IMR-90 (cell line): ENCODE measurements at regions not wholly inside any gene's neighbourhood (a gene's known extent, or its start where the extent isn't known, plus 50 kb on each side); places are given as distances from the start of the nearest gene placed in this dataset.

Experiments
- ATAC-seq: fragments of 200-7000 bp; cut with Tn5 transposase; 2 replicates; pipeline ENCODE4 v1.9.1; 2020; ENCODE audit warnings: low read depth, mild to moderate bottlenecking, moderate library complexity
- BruUV-seq: library from RNA; stranded (reverse); fragments of 400-500 nt; replicated peaks from 2 replicates; lab custom pipeline; 2021; lab: Mats Ljungman, UMichigan
- CTCF ChIA-PET: fragments of 300-600 bp; formaldehyde crosslinking; extraction: SDS; loops from one replicate; lab custom pipeline; 2021; ENCODE audit warnings: antibody characterized with exemption; lab: Yijun Ruan, JAX
- POLR2A ChIA-PET: fragments of 300-600 bp; sonication (Branson Sonifier 250); formaldehyde crosslinking; loops from one replicate; lab custom pipeline; 2022; ENCODE audit warnings: antibody characterized with exemption; ENCODE audit not compliant: unreplicated experiment; lab: Charles Lee
- DNase-seq: peaks from one replicate; pipeline ENCODE4 v3.0.0; 2013
- H2AFZ ChIP-seq: replicated peaks from 2 replicates; pipeline ENCODE3; 2013; ENCODE audit warnings: low read length, mild to moderate bottlenecking; ENCODE audit not compliant: poor library complexity
- H2AK5ac ChIP-seq: 2 replicates; pipeline ENCODE4 v1.6.1; 2013; ENCODE audit warnings: low read depth, low read length, inconsistent platforms
- H2AK9ac ChIP-seq: replicated peaks from 2 replicates; pipeline ENCODE3; 2013; ENCODE audit warnings: mild to moderate bottlenecking, low read depth, low read length, moderate library complexity; ENCODE audit not compliant: poor library complexity
- H2BK120ac ChIP-seq: 2 replicates; pipeline ENCODE4 v1.6.1; 2013; ENCODE audit warnings: low read depth, low read length, inconsistent platforms
- H2BK15ac ChIP-seq: 3 replicates; pipeline ENCODE4 v1.6.1; 2013; ENCODE audit warnings: low read depth, low read length, inconsistent platforms
- H2BK20ac ChIP-seq: 2 replicates; pipeline ENCODE4 v1.6.1; 2013; ENCODE audit warnings: low read depth, mild to moderate bottlenecking, inconsistent platforms, low read length, moderate library complexity
- H2BK5ac ChIP-seq: 2 replicates; pipeline ENCODE4 v1.6.1; 2013; ENCODE audit warnings: mild to moderate bottlenecking, low read depth, low read length, inconsistent platforms; ENCODE audit not compliant: poor library complexity, severe bottlenecking
- H3K14ac ChIP-seq: replicated peaks from 2 replicates; pipeline ENCODE4 v1.6.1; 2013; ENCODE audit warnings: low read depth, low read length, inconsistent platforms
- H3K18ac ChIP-seq: 2 replicates; pipeline ENCODE4 v1.6.1; 2013; ENCODE audit warnings: low read depth, low read length, control low read depth
- H3K23ac ChIP-seq: 2 replicates; pipeline ENCODE4 v1.6.1; 2013; ENCODE audit warnings: low read depth, low read length, inconsistent platforms
- H3K27ac ChIP-seq: 2 replicates; pipeline ENCODE4 v1.5.1; 2013; ENCODE audit warnings: mild to moderate bottlenecking, control low read depth, low read length; ENCODE audit not compliant: insufficient read depth
- H3K27me3 ChIP-seq: 2 replicates; pipeline ENCODE4 v1.6.1; 2013; ENCODE audit warnings: low read length; ENCODE audit not compliant: control insufficient read depth, insufficient read depth
- H3K36me3 ChIP-seq: 2 replicates; pipeline ENCODE4 v1.6.1; 2013; ENCODE audit warnings: low read length, mixed read lengths; ENCODE audit not compliant: control insufficient read depth, insufficient read depth
- H3K4ac ChIP-seq: 2 replicates; pipeline ENCODE4 v1.6.1; 2013; ENCODE audit warnings: low read depth, low read length, inconsistent platforms
- H3K4me1 ChIP-seq: 2 replicates; pipeline ENCODE4 v1.6.1; 2013; ENCODE audit warnings: low read length, mixed read lengths; ENCODE audit not compliant: control insufficient read depth, insufficient read depth
- H3K4me2 ChIP-seq: 2 replicates; pipeline ENCODE4 v1.6.1; 2013; ENCODE audit warnings: low read depth, mild to moderate bottlenecking, control low read depth, low read length, moderate library complexity
- H3K4me3 ChIP-seq: 2 replicates; pipeline ENCODE4 v1.5.1; 2013; ENCODE audit warnings: low read depth, mild to moderate bottlenecking, control low read depth, low read length, moderate library complexity; ENCODE audit not compliant: insufficient read depth
- H3K56ac ChIP-seq: 2 replicates; pipeline ENCODE4 v1.6.1; 2013; ENCODE audit warnings: low read length, inconsistent platforms; ENCODE audit not compliant: insufficient read depth; ENCODE audit errors: extremely low read depth
- H3K79me1 ChIP-seq, 2 experiments: 2 replicates each; pipeline ENCODE4 v1.6.1; 2013; ENCODE audit warnings: low read length in 2 of 2, inconsistent platforms in 1 of 2, low read depth in 1 of 2
- H3K9ac ChIP-seq: 2 replicates; pipeline ENCODE4 v1.6.1; 2013; ENCODE audit warnings: low read depth, low read length, control low read depth
- H3K9me1 ChIP-seq: 2 replicates; pipeline ENCODE4 v1.6.1; 2013; ENCODE audit warnings: low read length, inconsistent platforms; ENCODE audit not compliant: insufficient read depth
- H3K9me3 ChIP-seq: 2 replicates; pipeline ENCODE4 v1.6.1; 2013; ENCODE audit warnings: low read length; ENCODE audit not compliant: control insufficient read depth, insufficient read depth
- H4K20me1 ChIP-seq: 2 replicates; pipeline ENCODE4 v1.6.1; 2013; ENCODE audit warnings: low read length, inconsistent platforms; ENCODE audit not compliant: insufficient read depth
- H4K5ac ChIP-seq: 2 replicates; pipeline ENCODE4 v1.6.1; 2013; ENCODE audit warnings: mild to moderate bottlenecking, low read depth, low read length, control low read depth
- H4K8ac ChIP-seq, 2 experiments: 2 replicates each; pipeline ENCODE4 v1.6.1; 2013; ENCODE audit warnings: low read depth in 2 of 2, low read length in 2 of 2, control low read depth in 1 of 2, inconsistent platforms in 1 of 2
- H4K91ac ChIP-seq: 2 replicates; pipeline ENCODE4 v1.6.1; 2013; ENCODE audit warnings: low read depth, low read length, inconsistent platforms; ENCODE audit not compliant: insufficient read depth
- CEBPB ChIP-seq: IDR thresholded peaks from 2 replicates; pipeline ENCODE4 v1.6.1; 2012; ENCODE audit warnings: low read depth, low read length, improper control_type of control experiment
- ELK1 ChIP-seq: fragments of 150-350 bp; IDR thresholded peaks from 2 replicates; pipeline ENCODE4 v1.6.1; 2016; ENCODE audit warnings: low read depth, mild to moderate bottlenecking, low read length, moderate library complexity, borderline replicate concordance
- MAFK ChIP-seq: IDR thresholded peaks from 2 replicates; pipeline ENCODE4 v1.6.1; 2012; ENCODE audit warnings: low read depth, low read length, improper control_type of control experiment
- MXI1 ChIP-seq: IDR thresholded peaks from 2 replicates; pipeline ENCODE4 v1.6.1; 2012; ENCODE audit warnings: low read depth, mild to moderate bottlenecking, low read length, moderate library complexity, borderline replicate concordance
- POLR2A ChIP-seq: IDR thresholded peaks from 2 replicates; pipeline ENCODE4 v1.6.1; 2012; ENCODE audit warnings: mild to moderate bottlenecking, low read depth, low read length
- RAD21 ChIP-seq: IDR thresholded peaks from 2 replicates; pipeline ENCODE4 v1.6.1; 2012; ENCODE audit warnings: low read length, improper control_type of control experiment
- RCOR1 ChIP-seq: IDR thresholded peaks from 2 replicates; pipeline ENCODE4 v1.6.1; 2012; ENCODE audit warnings: mild to moderate bottlenecking, low read length, improper control_type of control experiment; ENCODE audit not compliant: insufficient replicate concordance
- WGBS, 2 experiments: methylation state at CpG; one replicate each; pipeline versions ENCODE4 v1.1.5 to v1.1.7; 2013; ENCODE audit warnings: missing lambda C conversion rate in 2 of 2; ENCODE audit not compliant: insufficient read length in 1 of 2; ENCODE audit errors: extremely low coverage in 2 of 2; 5-methylcytosine and 5-hydroxymethylcytosine counted together
- dilution Hi-C: fragments of 300-500 bp; cut with HindIII; formaldehyde crosslinking; loops from one replicate; pipeline ENCODE4 v1.14.3; 2018; ENCODE audit warnings: low sequenced_read_pairs; ENCODE audit not compliant: unreplicated experiment
- in situ Hi-C: fragments of 300-500 bp; cut with MboI; formaldehyde crosslinking; loops from 3 replicates; pipeline ENCODE4 v1.14.3; 2019; ENCODE audit warnings: low sequenced_read_pairs, inconsistent platforms, mixed read lengths
- intact Hi-C: fragments of 100-400 bp; cut with micrococcal nuclease; formaldehyde crosslinking; loops from 2 replicates; pipeline ENCODE4 v1.10.0; 2022

- DNase-seq = no peak
- no CpG with 5 or more reads among the region's 3 CpGs for WGBS, 2 experiments
- Histone ChIP-seq H4K20me1 (no peaks in the 10 kb centered on the region), H3K4me1 (no peaks in the 10 kb centered on the region), H3K9ac (no peak overlapping the region), H4K91ac (no peak overlapping the region), H2BK5ac (no peak overlapping the region), H3K9me1 (no peaks in the 10 kb centered on the region), H3K79me1 (no peaks in the 10 kb centered on the region), H2BK15ac (no peak overlapping the region), H4K5ac (no peak overlapping the region), H4K8ac (no peak overlapping the region), H2AFZ (no peak overlapping the region), H3K23ac (no peak overlapping the region), H3K9me3 (peaks cover 1% of the 10 kb centered on the region; the same call in 1 of the 2 replicates), H2BK20ac (no peak overlapping the region), H3K27ac (no peak overlapping the region), H3K56ac (no peak overlapping the region), H2AK5ac (no peak overlapping the region), H2BK120ac (no peak overlapping the region), H3K4ac (no peak overlapping the region), H3K14ac (no peak overlapping the region), H3K36me3 (no peaks in the 10 kb centered on the region), H3K27me3 (no peaks in the 10 kb centered on the region), H3K4me2 (no peak overlapping the region), H3K4me3 (no peak overlapping the region), H3K18ac (no peak overlapping the region), H2AK9ac (no peak overlapping the region)
- TF ChIP-seq MXI1 (no peak), RAD21 (no peak), RCOR1 (no peak), CEBPB (no peak), ELK1 (no peak), MAFK (peak; percentile 34), POLR2A (no peak)
- in situ Hi-C loops = no loop called here
- CTCF ChIA-PET = no interaction called here
- intact Hi-C loops = no loop called here
- dilution Hi-C loops = no loop called here
- BruUV-seq = no TSS peak
- ATAC-seq = no peak
- POLR2A ChIA-PET = no interaction called here
Measured at GRCh38 chr7:125255810-125256209, 326.2 kb upstream of the POT1 start.
